Right lobe of liver (tissue), 6 donors: ENCODE measurements at regions not wholly inside any gene's neighbourhood (a gene's known extent, or its start where the extent isn't known, plus 50 kb on each side); places are given as distances from the start of the nearest gene placed in this dataset.

Experiments used
- ATAC-seq, 4 donors: fragments of 200-7000 bp; cut with Tn5 transposase; one replicate each; pipeline ENCODE4 v1.9.1; 2020; ENCODE audit warnings: mild to moderate bottlenecking in 4 of 4, moderate library complexity in 4 of 4
- DNase-seq, 3 donors: peaks; one replicate each; pipeline ENCODE4 v3.0.0-alpha.2; 2020
- H3K27ac ChIP-seq, 3 donors: fragments of 200-600 bp; one replicate each; pipeline ENCODE4 v1.8.0; 2022
- H3K27me3 ChIP-seq, 2 donors: fragments of 200-600 bp; one replicate each; pipeline ENCODE4 v1.8.0; 2022
- H3K36me3 ChIP-seq, 4 donors: fragments of 200-600 bp; sonication (generic) in 1 of 4; one replicate each; pipeline versions ENCODE4 v1.5.1 to v1.8.0; 2017 to 2022; ENCODE audit warnings: control low read depth in 1 of 4
- H3K4me1 ChIP-seq, 4 donors: fragments of 200-600 bp; sonication (generic) in 1 of 4; one replicate each; pipeline versions ENCODE4 v1.5.1 to v1.8.0; 2017 to 2022; ENCODE audit warnings: control low read depth in 1 of 4
- H3K4me3 ChIP-seq, 3 donors: fragments of 200-600 bp; one replicate each; pipeline ENCODE4 v1.8.0; 2022
- H3K9me3 ChIP-seq, 4 donors: fragments of 200-600 bp; sonication (generic) in 1 of 4; one replicate each; pipeline versions ENCODE4 v1.5.1 to v1.8.0; 2017 to 2022; ENCODE audit warnings: control low read depth in 1 of 4
- CTCF ChIP-seq, 4 donors: fragments of 200-600 bp in 3 of 4; fragments of 450-650 bp in 1 of 4; IDR thresholded peaks; one replicate each; pipeline versions ENCODE4 v1.5.1 to v1.8.0; 2016 to 2022; ENCODE audit warnings: antibody characterized with exemption in 4 of 4, mild to moderate bottlenecking in 2 of 4
- POLR2A ChIP-seq: fragments of 450-650 bp; IDR thresholded peaks from one replicate; pipeline ENCODE4 v1.6.1; 2017; ENCODE audit warnings: antibody characterized with exemption, mild to moderate bottlenecking
- WGBS: methylation state at CpG from one replicate; pipeline ENCODE4 v1.1.6; 2018; ENCODE audit warnings: low coverage, low lambda C conversion rate; ENCODE audit not compliant: insufficient coverage; ENCODE audit errors: missing lambda C conversion rate; 5-methylcytosine and 5-hydroxymethylcytosine counted together
- intact Hi-C, 2 donors: fragments of 100-400 bp; cut with DNase I; formaldehyde crosslinking; loops; one replicate each; pipeline versions ENCODE4 v1.11.2 to v1.14.1; 2022
- donor health status: DM: no; HTN: yes; CAD: no.
- donor health status: DM: no; HTN: no; CAD: no.
- donor health status: DM: no; HTN: no; CAD: no.
- donor health status: DM: no; HTN: yes; CAD: no.
- donor health status: DM: no; HTN: yes; CAD: no.

- H3K4me3 ChIP-seq: no peak overlapping the region
- H3K36me3 ChIP-seq: no peaks in the 10 kb centered on the region
- H3K27ac ChIP-seq: no peak overlapping the region
- intact Hi-C loops: no loop called here
- H3K27me3 ChIP-seq: peaks cover 0 to 4% of the 10 kb centered on the region in 2 donors
- DNase-seq: no peak
- no peak for TF ChIP-seq POLR2A
- TF ChIP-seq CTCF (IDR thresholded peaks at IDR 0.05): no peak
- H3K9me3 ChIP-seq: no peaks in the 10 kb centered on the region
- no peak for ATAC-seq
- no peaks in the 10 kb centered on the region for H3K4me1 ChIP-seq
- WGBS: 31% methylated on average over 2 of the region's 2 CpGs
These were observed 375.5 kb downstream of the NAF1 start for GRCh38 chr4:162791226-162791625.

GRCh38 chr4:162787120-162787519 is 379.6 kb downstream of the NAF1 start:
- no peaks in the 10 kb centered on the region for H3K36me3 ChIP-seq
- no peak for DNase-seq
- 62% methylated on average over 2 of the region's 2 CpGs for WGBS
- H3K4me1 ChIP-seq: no peaks in the 10 kb centered on the region
- no peak for ATAC-seq
- H3K27me3 ChIP-seq: peaks cover 0 to 4% of the 10 kb centered on the region in 2 donors
- no peaks in the 10 kb centered on the region for H3K9me3 ChIP-seq
- no peak overlapping the region for H3K4me3 ChIP-seq
- no peak overlapping the region for H3K27ac ChIP-seq
- TF ChIP-seq CTCF (IDR thresholded peaks at IDR 0.05) (no peak), POLR2A (no peak)
- intact Hi-C loops: no loop called here

DNA sequence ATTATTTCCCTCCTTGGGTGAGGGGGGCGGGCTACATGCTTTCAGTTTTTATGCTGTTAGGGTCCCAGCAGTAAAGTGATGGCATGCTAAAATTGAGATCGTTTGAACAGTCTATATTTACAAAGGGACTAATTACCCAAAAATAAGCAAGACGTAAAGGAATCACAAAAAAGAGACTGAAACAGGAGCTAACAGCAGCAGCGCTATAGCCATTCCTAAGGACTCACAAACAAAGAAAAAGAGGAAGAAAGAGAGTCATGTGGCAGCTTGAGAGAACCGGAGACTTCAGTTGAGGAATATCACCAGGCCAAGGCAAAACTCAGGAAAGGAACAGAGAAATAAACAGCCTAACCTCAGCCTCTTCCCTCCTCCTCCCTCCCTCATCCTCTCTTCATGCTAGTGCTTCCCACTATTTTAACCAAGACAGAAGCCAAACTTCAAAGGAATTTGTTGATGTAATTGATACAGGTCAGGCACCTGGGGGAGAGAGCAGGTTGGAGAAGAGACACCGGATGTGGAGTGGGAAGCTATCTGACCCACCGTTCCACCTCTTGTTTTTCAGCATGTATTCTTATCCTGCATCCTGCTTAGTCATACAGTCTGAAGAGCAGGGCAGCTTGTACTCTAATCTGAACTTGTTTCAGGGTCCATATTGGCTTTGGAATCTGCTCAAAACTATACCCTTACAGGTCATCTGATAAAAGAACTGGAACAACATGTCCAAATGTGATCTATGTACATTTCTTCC is 383.7 kb downstream of the NAF1 start:
- 25% methylated on average over 7 of the region's 7 CpGs for WGBS
- TF ChIP-seq CTCF (IDR thresholded peaks at IDR 0.05): no peak
- no peak for TF ChIP-seq POLR2A
- H3K9me3 ChIP-seq: no peaks in the 10 kb centered on the region
- DNase-seq (no peak), ATAC-seq (no peak)
- no peaks in the 10 kb centered on the region for H3K36me3 ChIP-seq
- H3K27me3 ChIP-seq: no peaks in the 10 kb centered on the region
- no peaks in the 10 kb centered on the region for H3K4me1 ChIP-seq
- intact Hi-C loops: no loop called here
- no peak overlapping the region for H3K4me3 ChIP-seq
- no peak overlapping the region for H3K27ac ChIP-seq

DNA sequence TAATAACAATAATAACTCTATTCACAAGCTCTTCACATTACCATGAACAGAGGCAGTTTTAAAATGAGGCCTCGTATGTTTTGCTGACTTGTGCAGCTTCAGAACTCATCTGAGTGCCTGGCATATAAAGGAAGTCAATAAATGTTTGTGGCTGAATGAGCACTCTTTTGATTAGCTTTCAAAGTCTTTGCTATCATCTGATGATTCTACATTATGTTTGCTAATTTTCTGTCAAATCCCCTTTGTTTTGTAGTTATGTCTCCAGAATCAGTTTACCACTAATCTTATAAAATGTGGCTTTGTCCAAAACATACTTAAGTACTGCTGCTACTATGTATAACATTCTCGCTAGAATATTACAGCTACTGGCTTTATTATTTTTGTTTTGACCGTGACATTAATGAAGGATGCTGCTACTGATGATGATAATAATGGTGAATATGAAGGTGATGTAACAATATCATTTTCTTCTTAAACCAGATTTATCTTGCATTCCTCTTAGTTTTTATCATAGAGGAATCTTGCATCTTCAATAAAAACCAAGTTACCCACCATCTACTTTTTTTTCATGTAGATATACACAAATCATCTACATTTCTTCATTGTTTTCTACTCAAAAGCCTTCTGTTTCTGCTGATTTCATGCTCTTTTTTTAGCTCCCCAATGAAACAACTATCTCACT is 384.5 kb downstream of the NAF1 start:
- Histone ChIP-seq H3K36me3 (no peaks in the 10 kb centered on the region), H3K4me1 (no peaks in the 10 kb centered on the region), H3K9me3 (no peaks in the 10 kb centered on the region), H3K27me3 (no peaks in the 10 kb centered on the region), H3K27ac (no peak overlapping the region), H3K4me3 (no peak overlapping the region)
- ATAC-seq (no peak), DNase-seq (no peak)
- 29% methylated on average over 3 of the region's 3 CpGs for WGBS
- intact Hi-C loops: no loop called here
- no peak for TF ChIP-seq CTCF (IDR thresholded peaks at IDR 0.05)
- no peak for TF ChIP-seq POLR2A
